Neuronal stem cell (in vitro differentiated cells): ENCODE measurements at regions not wholly inside any gene's neighbourhood (a gene's known extent, or its start where the extent isn't known, plus 50 kb on each side); places are given as distances from the start of the nearest gene placed in this dataset.

Experiments used
- DNase-seq: peaks from one replicate; pipeline ENCODE4 v3.0.0-alpha.2; 2013; ENCODE audit warnings: low spot score
- H2AFZ ChIP-seq: one replicate; pipeline ENCODE4 v1.6.1; 2013; ENCODE audit warnings: mild to moderate bottlenecking, low read length, inconsistent platforms
- H2AK5ac ChIP-seq: 2 replicates; pipeline ENCODE4 v1.6.1; 2013; ENCODE audit warnings: low read depth, mild to moderate bottlenecking, inconsistent platforms, low read length, moderate library complexity, mixed read lengths
- H2BK120ac ChIP-seq: 2 replicates; pipeline ENCODE4 v1.6.1; 2013; ENCODE audit warnings: low read depth, mild to moderate bottlenecking, inconsistent platforms, low read length, moderate library complexity, mixed read lengths
- H2BK12ac ChIP-seq: one replicate; pipeline ENCODE4 v1.6.1; 2013; ENCODE audit warnings: low read length, inconsistent platforms
- H2BK15ac ChIP-seq: 2 replicates; pipeline ENCODE4 v1.6.1; 2013; ENCODE audit warnings: mild to moderate bottlenecking, low read length, inconsistent platforms, mixed read lengths
- H2BK5ac ChIP-seq: one replicate; pipeline ENCODE4 v1.6.1; 2013; ENCODE audit warnings: inconsistent platforms, mild to moderate bottlenecking, low read length, moderate library complexity
- H3K14ac ChIP-seq: one replicate; pipeline ENCODE4 v1.6.1; 2013; ENCODE audit warnings: low read length, inconsistent platforms
- H3K18ac ChIP-seq: 2 replicates; pipeline ENCODE4 v1.6.1; 2013; ENCODE audit warnings: low read length, inconsistent platforms
- H3K23ac ChIP-seq: 2 replicates; pipeline ENCODE4 v1.6.1; 2013; ENCODE audit warnings: low read depth, mild to moderate bottlenecking, mixed read lengths, low read length, inconsistent platforms; ENCODE audit not compliant: poor library complexity
- H3K27ac ChIP-seq: replicated peaks from 3 replicates; pipeline ENCODE4 v1.5.1; 2013; ENCODE audit warnings: low read length, inconsistent platforms
- H3K27me3 ChIP-seq, 3 experiments: 2 replicates each; pipeline ENCODE4 v1.6.1; 2013; ENCODE audit warnings: low read length in 3 of 3, mild to moderate bottlenecking in 2 of 3, inconsistent platforms in 1 of 3, low read depth in 1 of 3, mixed read lengths in 1 of 3, moderate library complexity in 1 of 3; ENCODE audit not compliant: control insufficient read depth in 3 of 3, insufficient read depth in 3 of 3
- H3K36me3 ChIP-seq, 2 donors: replicated peaks in 1 of 2; 2 replicates each; pipeline ENCODE4 v1.6.1; 2013; ENCODE audit warnings: low read length in 2 of 2; ENCODE audit not compliant: control insufficient read depth in 2 of 2, insufficient read depth in 2 of 2
- H3K4ac ChIP-seq: 2 replicates; pipeline ENCODE4 v1.6.1; 2013; ENCODE audit warnings: inconsistent platforms, mild to moderate bottlenecking, low read length, moderate library complexity
- H3K4me1 ChIP-seq, 2 donors: 1 replicate in 1 of 2; 2 replicates in 1 of 2; pipeline ENCODE4 v1.6.1; 2013; ENCODE audit warnings: low read length in 2 of 2, low read depth in 1 of 2; ENCODE audit not compliant: control insufficient read depth in 2 of 2, insufficient read depth in 1 of 2
- H3K4me2 ChIP-seq: one replicate; pipeline ENCODE4 v1.6.1; 2013; ENCODE audit warnings: mild to moderate bottlenecking, low read length, inconsistent platforms; ENCODE audit not compliant: insufficient read depth, poor library complexity, severe bottlenecking
- H3K4me3 ChIP-seq, 2 donors: 2 replicates each; pipeline ENCODE4 v1.5.1; 2013; ENCODE audit warnings: low read length in 2 of 2, mild to moderate bottlenecking in 2 of 2, inconsistent platforms in 1 of 2, moderate library complexity in 1 of 2
- H3K79me1 ChIP-seq: one replicate; pipeline ENCODE4 v1.6.1; 2013; ENCODE audit warnings: low read depth, mild to moderate bottlenecking, inconsistent platforms, low read length, moderate library complexity
- H3K9ac ChIP-seq: one replicate; pipeline ENCODE4 v1.6.1; 2013; ENCODE audit warnings: mild to moderate bottlenecking, low read depth, low read length, inconsistent platforms; ENCODE audit not compliant: poor library complexity
- H3K9me3 ChIP-seq, 2 donors: replicated peaks in 1 of 2; 2 replicates each; pipeline versions ENCODE3 to v1.6.1; 2013; ENCODE audit warnings: low read length in 2 of 2, mild to moderate bottlenecking in 2 of 2, inconsistent platforms in 1 of 2, low read depth in 1 of 2, mixed read lengths in 1 of 2, moderate library complexity in 1 of 2; ENCODE audit not compliant: control insufficient read depth in 2 of 2, insufficient read depth in 1 of 2
- H4K8ac ChIP-seq: one replicate; pipeline ENCODE4 v1.6.1; 2013; ENCODE audit warnings: low read depth, mild to moderate bottlenecking, inconsistent platforms, low read length, moderate library complexity
- H4K91ac ChIP-seq: one replicate; pipeline ENCODE4 v1.6.1; 2013; ENCODE audit warnings: low read length, low read depth, mild to moderate bottlenecking, inconsistent platforms; ENCODE audit not compliant: poor library complexity
- WGBS, 2 donors: extraction: QIAGEN DNeasy Blood & Tissue Kit; methylation state at CpG; one replicate each; pipeline ENCODE4 v1.1.7; 2013; ENCODE audit warnings: missing lambda C conversion rate in 2 of 2, mixed read lengths in 1 of 2; ENCODE audit not compliant: insufficient read length in 2 of 2, insufficient replicate concordance in 1 of 2; ENCODE audit errors: extremely low coverage in 2 of 2; 5-methylcytosine and 5-hydroxymethylcytosine counted together

DNA sequence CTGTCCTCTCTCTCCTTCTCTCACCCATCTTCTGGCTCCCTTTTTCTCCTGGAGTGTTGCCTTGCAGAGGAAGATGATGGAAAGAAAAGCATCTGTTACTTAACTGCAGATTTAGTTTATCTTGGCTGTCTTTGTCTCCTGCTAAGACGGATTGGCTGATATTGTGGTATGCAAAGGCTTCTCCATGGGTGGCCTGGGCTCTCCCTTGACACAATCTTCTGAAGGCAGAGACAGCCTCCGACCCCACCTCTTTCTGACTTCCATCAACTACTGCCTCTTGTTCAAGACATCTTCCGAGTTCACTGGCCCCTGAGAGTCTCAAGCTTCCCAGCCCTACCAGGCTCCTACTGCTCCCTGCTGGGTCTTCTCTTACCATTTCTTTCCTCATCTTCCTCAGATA is 403.7 kb downstream of the LRRC70 start:
- no peak overlapping the region for H3K4me2 ChIP-seq
- H3K79me1 ChIP-seq, result no peaks in the 10 kb centered on the region
- H3K4ac ChIP-seq, result no peak overlapping the region
- no peak overlapping the region for H3K4me3 ChIP-seq
- H3K4me1 ChIP-seq, result peaks cover 0 to 2% of the 10 kb centered on the region in 2 donors
- no peak for DNase-seq
- no peak overlapping the region for H3K23ac ChIP-seq
- no peak overlapping the region for H2BK12ac ChIP-seq
- no peaks in the 10 kb centered on the region for H3K27me3 ChIP-seq
- no CpG with 5 or more reads among the region's 3 CpGs for WGBS, 2 donors
- H3K18ac ChIP-seq, result no peak overlapping the region
- no peak overlapping the region for H4K91ac ChIP-seq
- no peak overlapping the region for H2AK5ac ChIP-seq
- H3K14ac ChIP-seq, result no peak overlapping the region
- H3K9me3 ChIP-seq, result peaks cover 0 to 2% of the 10 kb centered on the region in 2 donors
- no peak overlapping the region for H2BK15ac ChIP-seq
- no peak overlapping the region for H3K27ac ChIP-seq
- H3K36me3 ChIP-seq, result no peaks in the 10 kb centered on the region
- H2BK5ac ChIP-seq, result no peak overlapping the region
- no peak overlapping the region for H4K8ac ChIP-seq
- H3K9ac ChIP-seq, result no peak overlapping the region
- no peak overlapping the region for H2AFZ ChIP-seq
- no peak overlapping the region for H2BK120ac ChIP-seq

DNA sequence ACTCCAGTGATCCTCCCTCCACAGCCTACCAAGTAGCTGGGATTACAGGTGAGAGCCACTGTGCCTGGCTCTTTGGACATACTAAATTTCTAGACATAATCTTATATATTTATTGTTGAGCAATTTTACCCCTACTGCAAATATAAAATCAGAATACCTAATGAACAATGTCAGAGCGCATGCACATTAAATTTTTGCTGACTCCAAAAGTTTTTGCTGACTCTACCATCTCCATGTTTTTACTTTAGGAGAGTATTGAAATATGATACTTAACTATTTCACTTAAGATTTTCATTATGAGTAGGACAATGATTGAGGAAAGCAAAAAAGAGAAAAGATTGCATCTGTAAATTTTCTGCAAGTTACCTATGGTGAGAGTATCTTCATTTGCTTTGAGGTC is 402.3 kb downstream of the LRRC70 start:
- H2BK12ac ChIP-seq, result no peak overlapping the region
- no peak overlapping the region for H3K27ac ChIP-seq
- H2AFZ ChIP-seq, result no peak overlapping the region
- no peak overlapping the region for H3K23ac ChIP-seq
- no peak overlapping the region for H2AK5ac ChIP-seq
- no peak overlapping the region for H3K4me2 ChIP-seq
- no peak overlapping the region for H2BK120ac ChIP-seq
- no peak overlapping the region for H3K9ac ChIP-seq
- H4K91ac ChIP-seq, result no peak overlapping the region
- no peaks in the 10 kb centered on the region for H3K79me1 ChIP-seq
- no peak overlapping the region for H3K14ac ChIP-seq
- peaks cover 0 to 2% of the 10 kb centered on the region in 2 donors for H3K4me1 ChIP-seq
- H3K4me3 ChIP-seq, result no peak overlapping the region
- no peak for DNase-seq
- H2BK15ac ChIP-seq, result no peak overlapping the region
- H3K9me3 ChIP-seq, result peaks cover 0 to 2% of the 10 kb centered on the region in 2 donors
- H3K27me3 ChIP-seq, result no peaks in the 10 kb centered on the region
- no peak overlapping the region for H3K18ac ChIP-seq
- H3K4ac ChIP-seq, result no peak overlapping the region
- WGBS, 2 donors, result no CpG with 5 or more reads among the region's 1 CpG
- no peak overlapping the region for H4K8ac ChIP-seq
- H3K36me3 ChIP-seq, result peaks cover 0 to 1% of the 10 kb centered on the region in 2 donors
- H2BK5ac ChIP-seq, result no peak overlapping the region

DNA sequence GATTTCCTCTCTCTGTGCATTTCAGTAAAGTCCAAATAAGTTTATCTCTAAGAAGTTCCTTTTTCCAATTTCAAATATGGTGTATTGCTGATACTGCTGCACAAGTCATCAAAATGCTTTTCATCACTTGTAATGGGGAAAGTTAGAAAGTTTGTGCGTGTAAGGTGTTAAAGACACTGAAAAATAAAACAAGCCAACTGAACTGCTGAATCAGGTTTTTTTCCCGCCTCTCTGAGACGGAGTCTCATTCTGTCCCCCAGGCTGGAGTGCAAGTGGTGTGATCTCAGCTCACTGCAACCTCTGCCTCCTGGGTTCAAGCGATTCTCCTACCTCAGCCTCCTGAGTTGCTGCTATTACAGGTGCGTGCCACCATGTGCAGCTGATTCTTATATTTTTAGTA is 400.9 kb downstream of the LRRC70 start:
- no CpG with 5 or more reads among the region's 5 CpGs for WGBS, 2 donors
- Histone ChIP-seq H2BK120ac (no peak overlapping the region), H4K91ac (no peak overlapping the region), H2BK15ac (no peak overlapping the region), H2AFZ (no peak overlapping the region), H3K23ac (no peak overlapping the region), H3K36me3 (peaks cover 0 to 2% of the 10 kb centered on the region in 2 donors), H3K4ac (no peak overlapping the region), H3K4me3 (no peak overlapping the region), H2AK5ac (no peak overlapping the region), H3K27me3 (no peaks in the 10 kb centered on the region), H4K8ac (no peak overlapping the region), H3K9me3 (no peaks in the 10 kb centered on the region), H3K4me2 (no peak overlapping the region), H3K14ac (no peak overlapping the region), H3K4me1 (peaks cover 0 to 2% of the 10 kb centered on the region in 2 donors), H2BK5ac (no peak overlapping the region), H3K27ac (no peak overlapping the region), H3K9ac (no peak overlapping the region), H2BK12ac (no peak overlapping the region), H3K18ac (no peak overlapping the region), H3K79me1 (no peaks in the 10 kb centered on the region)
- DNase-seq, result no peak

DNA sequence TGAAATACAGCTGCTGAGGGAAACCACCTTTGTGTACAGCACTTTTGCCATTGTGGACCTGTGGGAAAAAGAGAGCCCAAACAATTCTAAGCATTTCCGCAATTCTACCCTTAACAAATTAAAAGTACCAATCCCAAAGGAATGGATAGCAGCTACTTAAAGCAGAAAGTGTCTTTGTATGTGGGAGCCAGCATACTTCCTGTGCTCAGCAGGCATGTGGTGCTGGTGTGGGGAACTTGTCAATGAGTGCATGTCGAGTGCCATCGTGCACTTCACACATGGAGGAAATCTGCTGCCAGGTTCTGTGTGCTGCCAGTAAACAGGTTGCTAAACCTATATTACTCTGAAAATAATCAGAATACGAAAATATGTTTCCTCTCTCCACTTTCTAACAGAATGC is 399.0 kb downstream of the LRRC70 start:
- H3K14ac ChIP-seq, result no peak overlapping the region
- no peaks in the 10 kb centered on the region for H3K79me1 ChIP-seq
- no peak overlapping the region for H3K4me3 ChIP-seq
- peak overlapping the region; percentile 45 for H2AFZ ChIP-seq
- peak; percentile 6 for DNase-seq
- no peaks in the 10 kb centered on the region for H3K27me3 ChIP-seq
- no peak overlapping the region for H2BK12ac ChIP-seq
- no peak overlapping the region for H3K9ac ChIP-seq
- H2BK120ac ChIP-seq, result no peak overlapping the region
- H3K23ac ChIP-seq, result no peak overlapping the region
- H2BK15ac ChIP-seq, result no peak overlapping the region
- WGBS, 2 donors, result no CpG with 5 or more reads among the region's 4 CpGs
- no peak overlapping the region for H2AK5ac ChIP-seq
- H3K4me1 ChIP-seq, result peaks cover 0 to 2% of the 10 kb centered on the region in 2 donors
- H4K91ac ChIP-seq, result no peak overlapping the region
- H3K4me2 ChIP-seq, result no peak overlapping the region
- H3K9me3 ChIP-seq, result no peaks in the 10 kb centered on the region
- no peak overlapping the region for H2BK5ac ChIP-seq
- no peak overlapping the region for H3K18ac ChIP-seq
- H3K27ac ChIP-seq, result peak overlapping the region; percentile 51
- H4K8ac ChIP-seq, result no peak overlapping the region
- no peak overlapping the region for H3K4ac ChIP-seq
- peaks cover 0 to 2% of the 10 kb centered on the region in 2 donors for H3K36me3 ChIP-seq
